ENCODE measurements at regions not wholly inside any gene's neighbourhood (a gene's known extent, or its start where the extent isn't known, plus 50 kb on each side); places are given as distances from the start of the nearest gene placed in this dataset.

- intact Hi-C loops (cut with micrococcal nuclease; ENCODE audit: unreplicated experiment) (no loop called here), in situ Hi-C loops (cut with HindIII; ENCODE audit: low pct_unique_long_range_greater_than_20kb, low sequenced_read_pairs) (no loop called here)
- no peaks in the 10 kb centered on the region for H3K27me3 ChIP-seq (ENCODE audit: control insufficient read depth, insufficient read depth, low read length)
- no TSS peak for BruUV-seq (replicated peaks)
- no peak overlapping the region for H3K27ac ChIP-seq (ENCODE audit: low read length)
- DNase-seq (ENCODE audit: low read depth, low spot score) = no peak
- ATAC-seq = no peak
- CTCF ChIA-PET = interaction anchor here (0.6 kb wide), 1 partner anchor 29 kb away, joined by 3 read pairs; no protein-coding TSS in a partner anchor
- POLR2A ChIA-PET = no interaction called here
- no peaks in the 10 kb centered on the region for H3K9me3 ChIP-seq (ENCODE audit: control insufficient read depth, insufficient read depth, low read depth, low read length)
- no peak overlapping the region for H3K4me3 ChIP-seq (ENCODE audit: low read depth in 2 of 2, low read length in 2 of 2)
- no peaks in the 10 kb centered on the region for H3K4me1 ChIP-seq (ENCODE audit: control insufficient read depth, insufficient read depth, low read length)
- no peaks in the 10 kb centered on the region for H3K36me3 ChIP-seq (ENCODE audit: control insufficient read depth, insufficient read depth, low read length)
- TF ChIP-seq SIN3A (IDR thresholded peaks at IDR 0.05; ENCODE audit: borderline replicate concordance, insufficient read depth, low read depth, low read length) = no peak
- TF ChIP-seq POLR2AphosphoS5 (IDR thresholded peaks at IDR 0.05; ENCODE audit: low read depth, low read length) = no peak
- TF ChIP-seq REST (IDR thresholded peaks at IDR 0.05; ENCODE audit: insufficient read depth in 1 of 2, low read depth in 2 of 2, low read length in 1 of 2) = no peak
- TF ChIP-seq TCF7L2 (IDR thresholded peaks at IDR 0.05; ENCODE audit: low read depth, low read length) = no peak
- TF ChIP-seq, protein P1, sequence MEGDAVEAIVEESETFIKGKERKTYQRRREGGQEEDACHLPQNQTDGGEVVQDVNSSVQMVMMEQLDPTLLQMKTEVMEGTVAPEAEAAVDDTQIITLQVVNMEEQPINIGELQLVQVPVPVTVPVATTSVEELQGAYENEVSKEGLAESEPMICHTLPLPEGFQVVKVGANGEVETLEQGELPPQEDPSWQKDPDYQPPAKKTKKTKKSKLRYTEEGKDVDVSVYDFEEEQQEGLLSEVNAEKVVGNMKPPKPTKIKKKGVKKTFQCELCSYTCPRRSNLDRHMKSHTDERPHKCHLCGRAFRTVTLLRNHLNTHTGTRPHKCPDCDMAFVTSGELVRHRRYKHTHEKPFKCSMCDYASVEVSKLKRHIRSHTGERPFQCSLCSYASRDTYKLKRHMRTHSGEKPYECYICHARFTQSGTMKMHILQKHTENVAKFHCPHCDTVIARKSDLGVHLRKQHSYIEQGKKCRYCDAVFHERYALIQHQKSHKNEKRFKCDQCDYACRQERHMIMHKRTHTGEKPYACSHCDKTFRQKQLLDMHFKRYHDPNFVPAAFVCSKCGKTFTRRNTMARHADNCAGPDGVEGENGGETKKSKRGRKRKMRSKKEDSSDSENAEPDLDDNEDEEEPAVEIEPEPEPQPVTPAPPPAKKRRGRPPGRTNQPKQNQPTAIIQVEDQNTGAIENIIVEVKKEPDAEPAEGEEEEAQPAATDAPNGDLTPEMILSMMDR (IDR thresholded peaks at IDR 0.05) = no peak
Observed at GRCh38 chr1:81511281-81511680, 289.5 kb upstream of the ADGRL2 start.

- no peaks in the 10 kb centered on the region for H3K9me3 ChIP-seq (ENCODE audit: control insufficient read depth, insufficient read depth, low read depth, low read length)
- H3K27me3 ChIP-seq (ENCODE audit: control insufficient read depth, insufficient read depth, low read length) = no peaks in the 10 kb centered on the region
- in situ Hi-C loops (cut with HindIII; ENCODE audit: low pct_unique_long_range_greater_than_20kb, low sequenced_read_pairs) (no loop called here), intact Hi-C loops (cut with micrococcal nuclease; ENCODE audit: unreplicated experiment) (no loop called here)
- H3K36me3 ChIP-seq (ENCODE audit: control insufficient read depth, insufficient read depth, low read length) = no peaks in the 10 kb centered on the region
- ATAC-seq (no peak), DNase-seq (ENCODE audit: low read depth, low spot score) (no peak)
- H3K4me3 ChIP-seq (ENCODE audit: low read depth in 2 of 2, low read length in 2 of 2) = no peak overlapping the region
- no peak overlapping the region for H3K27ac ChIP-seq (ENCODE audit: low read length)
- BruUV-seq (replicated peaks) = no TSS peak
- TF ChIP-seq SIN3A (IDR thresholded peaks at IDR 0.05; ENCODE audit: borderline replicate concordance, insufficient read depth, low read depth, low read length) (no peak), TCF7L2 (IDR thresholded peaks at IDR 0.05; ENCODE audit: low read depth, low read length) (no peak), POLR2AphosphoS5 (IDR thresholded peaks at IDR 0.05; ENCODE audit: low read depth, low read length) (no peak), REST (IDR thresholded peaks at IDR 0.05; ENCODE audit: insufficient read depth in 1 of 2, low read depth in 2 of 2, low read length in 1 of 2) (no peak)
- TF ChIP-seq, protein P1 (IDR thresholded peaks at IDR 0.05) = no peak
- H3K4me1 ChIP-seq (ENCODE audit: control insufficient read depth, insufficient read depth, low read length) = no peaks in the 10 kb centered on the region
- CTCF ChIA-PET = interaction anchor here (0.6 kb wide), 1 partner anchor 30 kb away, joined by 3 read pairs; no protein-coding TSS in a partner anchor
- POLR2A ChIA-PET = no interaction called here
Observed at GRCh38 chr1:81510701-81511100, 290.0 kb upstream of the ADGRL2 start.

Data from Panc1 (cell line).